M059J (cell line): ENCODE measurements at regions not wholly inside any gene's neighbourhood (a gene's known extent, or its start where the extent isn't known, plus 50 kb on each side); places are given as distances from the start of the nearest gene placed in this dataset.

Experiments used
- DNase-seq: peaks from one replicate; pipeline ENCODE4 v3.0.0-alpha.2; 2012; ENCODE audit warnings: low read depth

DNA sequence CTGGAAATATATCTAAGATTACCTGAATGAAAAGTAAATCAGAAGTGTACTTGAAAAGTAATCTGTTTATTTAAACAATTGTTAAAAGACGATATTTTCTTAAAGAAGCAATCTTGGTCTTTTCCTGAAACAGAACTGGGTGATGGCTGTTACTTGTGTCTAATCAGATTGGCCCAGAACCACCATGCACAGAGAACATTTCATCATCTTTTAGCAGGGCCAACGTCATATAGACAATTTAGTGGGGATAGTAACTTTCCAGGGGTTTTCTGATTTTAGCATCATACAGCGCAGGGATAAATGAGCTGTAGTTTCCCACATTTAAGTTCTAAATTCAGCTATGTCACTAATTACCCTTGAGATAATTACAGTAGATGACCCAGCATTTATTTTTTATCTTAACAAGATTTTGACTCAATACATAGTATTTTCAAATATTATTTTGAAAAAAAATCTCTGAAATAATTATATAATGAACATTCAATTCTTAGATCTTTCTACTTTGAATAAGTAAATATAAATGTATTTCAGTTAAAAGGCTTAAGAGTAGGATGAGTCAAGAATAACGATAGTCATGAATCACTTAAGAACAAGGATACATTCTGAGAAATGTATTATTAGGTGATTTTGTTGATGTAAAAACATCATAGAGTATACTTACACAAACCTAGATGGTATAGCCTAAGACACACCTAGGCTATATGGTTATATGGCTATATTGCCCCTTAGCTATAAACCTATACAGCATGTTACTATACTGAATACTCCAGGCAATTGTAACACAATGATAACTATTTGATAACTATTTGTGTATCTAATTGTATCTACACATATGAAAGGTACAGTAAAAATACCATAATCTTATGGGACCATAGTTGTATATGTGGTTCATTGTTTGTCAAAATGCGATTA, 103.8 kb upstream of the MME start:
- no peak for DNase-seq

DNA sequence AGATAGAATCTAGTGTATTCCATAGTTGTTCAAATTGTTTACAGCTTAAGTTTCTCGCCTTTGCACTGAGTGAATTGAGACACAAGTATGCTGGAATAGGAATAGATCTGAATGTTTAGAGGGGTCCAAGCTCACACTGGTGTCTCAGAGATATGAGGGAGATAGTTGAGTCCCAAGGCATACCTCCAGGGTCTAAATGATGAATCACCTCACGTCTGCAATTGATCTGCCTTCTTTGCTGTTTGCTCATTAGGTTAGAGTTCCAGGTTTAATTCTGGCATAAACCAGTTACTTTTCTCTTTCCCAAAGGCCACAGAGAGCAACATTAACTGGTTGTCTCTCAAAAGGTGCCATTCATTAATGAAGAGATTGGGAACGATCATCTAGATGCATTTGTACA, 106.3 kb upstream of the MME start:
- no peak for DNase-seq

DNA sequence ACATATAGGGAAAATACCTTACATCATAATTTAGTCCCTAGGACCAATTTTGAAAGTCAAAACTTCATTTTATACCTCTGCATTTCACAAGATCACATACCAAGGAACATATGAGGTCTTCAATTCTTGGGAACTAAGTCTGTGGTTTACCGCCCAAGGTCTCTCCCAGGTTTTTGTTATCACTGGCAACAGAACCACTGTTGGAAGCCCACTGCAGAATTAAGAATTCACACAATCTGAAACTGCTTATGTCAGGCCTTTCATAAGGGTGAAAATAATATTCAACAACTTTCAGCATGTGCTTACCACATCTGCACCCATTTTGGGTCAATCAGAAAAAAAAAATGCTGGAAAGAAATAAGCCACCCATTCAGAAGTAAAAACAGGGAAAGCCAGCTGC, 107.2 kb upstream of the MME start:
- peak; percentile 15 for DNase-seq

DNA sequence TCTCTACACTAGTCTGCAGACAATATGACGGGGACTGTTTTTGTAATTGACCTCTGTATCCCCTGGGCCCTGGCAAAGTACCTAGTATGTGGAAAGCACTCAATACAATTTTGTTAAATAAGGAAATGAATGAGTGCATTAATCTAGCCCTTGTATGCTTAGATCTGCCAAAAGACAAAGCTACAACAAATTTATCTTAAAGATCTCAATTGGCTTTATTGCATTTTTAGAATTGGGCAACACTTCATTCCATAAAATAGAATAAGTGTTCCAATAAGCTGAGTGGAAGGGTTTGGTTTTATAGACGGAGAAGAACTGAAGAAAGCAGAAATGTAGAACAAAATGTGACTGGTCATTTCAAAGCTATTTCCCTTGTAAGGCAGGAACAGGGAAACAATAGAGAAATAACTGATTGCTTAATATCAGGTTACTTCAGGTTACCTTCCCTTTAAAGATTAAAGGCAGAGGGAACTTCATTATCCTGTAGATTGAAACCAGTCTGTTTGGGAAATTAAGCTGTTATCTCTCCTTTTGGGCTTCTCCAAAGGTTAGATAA, 108.3 kb upstream of the MME start:
- peak; percentile 60 for DNase-seq

DNA sequence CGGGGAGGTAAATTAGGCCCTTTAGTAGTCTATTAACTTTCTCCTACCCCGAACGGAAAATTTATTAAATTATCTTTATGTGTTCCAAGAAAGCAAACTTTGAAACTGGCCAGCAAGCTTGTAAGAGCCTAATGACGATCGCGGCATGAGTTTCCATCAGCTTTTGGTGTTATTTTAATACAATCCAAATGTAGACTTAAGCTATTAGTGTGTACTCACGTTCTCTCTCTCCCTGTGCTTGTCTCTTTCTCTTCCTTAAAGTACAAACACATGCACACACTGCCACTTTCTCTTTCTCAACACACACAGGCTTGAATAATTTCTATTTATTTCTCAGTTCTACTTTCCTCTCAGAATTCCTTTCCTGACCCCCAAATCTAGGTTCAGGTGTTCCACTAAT, 108.8 kb upstream of the MME start:
- no peak for DNase-seq

DNA sequence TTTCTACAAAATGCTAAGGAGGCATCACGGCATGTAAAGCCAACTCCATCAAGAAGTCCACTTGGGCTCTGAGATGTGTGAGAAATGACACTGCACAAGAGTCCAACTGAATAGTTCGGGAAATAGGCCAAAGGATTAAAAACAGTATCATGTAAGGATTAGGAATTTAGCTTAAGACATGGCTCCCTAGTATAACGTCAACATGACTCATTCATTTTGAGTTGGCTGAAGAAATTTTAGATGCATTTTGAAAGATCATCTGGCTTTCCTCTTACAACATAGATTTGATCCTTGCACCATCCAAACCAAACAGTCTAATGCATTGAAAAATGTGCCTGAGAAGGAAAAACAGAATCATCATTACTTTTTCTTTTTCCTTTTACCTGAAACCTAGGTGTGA, 109.3 kb upstream of the MME start:
- peak; percentile 47 for DNase-seq

DNA sequence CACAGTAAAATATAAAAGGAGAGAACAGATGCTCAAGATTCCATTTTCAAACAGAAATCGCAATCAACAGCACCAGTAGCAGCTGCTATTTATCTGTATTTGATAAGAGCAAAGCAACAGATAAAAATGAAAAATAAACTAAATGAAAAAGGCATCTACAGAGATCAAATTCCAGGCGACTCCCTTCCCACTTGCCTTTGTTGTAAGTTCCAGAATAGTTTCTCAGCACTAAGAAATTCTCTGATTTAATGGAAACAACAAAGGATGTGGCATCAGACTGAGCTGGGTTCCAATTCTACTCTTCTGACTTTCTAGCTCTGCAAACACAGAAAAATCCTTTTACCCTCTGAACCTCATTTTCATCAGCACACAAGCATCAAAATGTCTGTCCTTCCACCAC, 110.8 kb upstream of the MME start:
- DNase-seq: no peak

DNA sequence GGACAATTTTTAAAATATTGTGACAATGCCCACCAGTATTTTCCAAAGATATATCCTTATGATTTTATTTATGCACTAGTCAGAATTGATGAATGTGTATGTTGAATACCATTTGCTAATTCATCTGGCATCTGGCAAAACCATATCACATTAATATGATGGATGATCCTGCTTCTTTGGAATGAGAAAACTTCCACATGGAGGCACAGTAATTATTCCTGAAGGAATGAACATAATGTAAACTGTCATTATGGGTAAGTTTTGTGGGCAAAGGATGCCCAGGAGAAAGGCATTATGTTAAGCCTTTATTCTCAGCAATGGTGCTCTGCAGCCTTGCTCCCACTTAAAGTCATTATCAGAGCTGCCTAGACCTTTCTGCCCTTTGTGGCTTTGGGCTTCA, 113.0 kb upstream of the MME start:
- peak; percentile 56 for DNase-seq

DNA sequence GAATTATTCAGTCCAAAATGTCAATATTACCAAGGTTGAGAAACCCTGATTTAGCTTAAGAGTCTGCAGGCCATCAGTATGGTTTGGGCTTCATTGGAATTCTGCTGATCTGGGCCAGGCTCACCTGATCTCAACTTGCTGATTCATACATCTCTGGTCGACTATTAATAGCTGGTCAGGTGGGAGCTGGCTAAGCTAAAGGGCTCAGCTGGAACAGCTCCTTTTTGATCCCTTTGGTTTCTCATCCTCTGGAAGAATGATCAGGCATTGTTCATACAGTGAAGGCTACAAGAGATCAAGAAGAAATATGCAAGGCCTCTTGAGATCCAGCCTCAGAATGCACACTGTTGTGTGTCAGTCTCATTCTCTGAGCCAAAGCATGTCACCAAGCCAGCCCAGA, 123.3 kb upstream of the MME start:
- DNase-seq: no peak

DNA sequence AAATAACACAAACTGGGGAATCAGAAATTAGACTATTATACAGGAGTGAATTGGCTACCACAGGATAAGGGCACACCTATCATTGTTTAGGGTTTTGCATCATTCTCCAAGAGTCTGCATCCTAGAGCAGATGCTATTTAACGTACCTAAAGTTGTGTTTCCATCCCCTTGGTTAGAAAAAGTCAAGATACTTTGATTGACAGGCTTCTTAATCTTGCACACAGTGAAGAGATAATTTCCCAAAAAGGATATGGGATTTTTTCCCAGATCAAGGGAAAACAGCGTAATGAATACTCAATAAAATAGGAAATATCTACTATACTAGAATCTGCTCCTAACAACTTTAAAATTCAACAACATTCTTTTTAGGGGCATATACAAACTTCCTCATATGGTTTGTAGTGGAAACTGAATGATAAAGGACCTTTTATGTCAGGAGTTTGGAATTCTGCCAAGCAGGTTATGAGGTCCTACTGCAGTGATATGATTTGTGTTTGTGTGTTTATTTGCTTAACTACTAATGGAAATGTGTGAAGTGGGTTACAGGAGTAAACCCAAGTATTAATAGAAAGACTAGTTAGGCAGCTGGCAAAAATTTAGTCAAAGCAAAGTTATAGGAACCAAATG, 124.1 kb upstream of the MME start:
- no peak for DNase-seq

DNA sequence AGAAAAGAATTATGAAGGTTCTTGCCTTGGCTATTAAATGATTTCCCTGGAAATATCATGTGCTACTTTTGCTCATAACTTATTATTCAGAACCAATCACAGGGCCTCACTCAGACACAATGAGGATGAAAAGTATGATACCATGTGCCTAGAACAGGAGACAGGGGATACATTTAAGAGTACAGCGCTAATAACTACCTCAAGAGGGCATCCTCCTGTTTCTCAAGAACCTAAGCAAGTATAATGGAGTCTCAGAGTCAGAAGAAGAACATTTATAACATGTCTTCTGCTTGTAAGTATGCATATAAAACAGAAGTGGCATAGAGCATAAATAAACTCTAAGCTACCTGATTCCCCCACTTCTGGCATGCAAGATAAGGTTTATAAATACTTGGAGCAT, 125.4 kb upstream of the MME start:
- DNase-seq: peak; percentile 36

DNA sequence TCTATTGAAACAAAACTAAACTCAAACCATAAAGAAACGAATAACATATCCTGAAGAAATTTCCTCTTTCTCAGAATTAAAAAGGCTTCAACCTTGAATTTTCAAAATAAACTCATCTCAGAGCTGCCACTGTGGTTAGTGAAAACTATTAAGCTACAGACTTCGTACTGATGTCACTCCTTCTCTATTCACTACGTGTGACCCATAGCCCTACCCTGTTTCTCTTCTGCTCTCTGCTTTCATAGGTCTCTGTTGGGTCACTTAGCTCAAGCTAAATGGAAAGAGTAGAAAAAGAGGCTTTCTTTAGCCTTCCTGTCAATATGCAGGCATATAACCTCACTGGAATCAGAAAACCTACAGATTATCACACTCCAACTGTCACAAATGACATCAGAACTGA, 126.6 kb upstream of the MME start:
- DNase-seq: no peak

DNA sequence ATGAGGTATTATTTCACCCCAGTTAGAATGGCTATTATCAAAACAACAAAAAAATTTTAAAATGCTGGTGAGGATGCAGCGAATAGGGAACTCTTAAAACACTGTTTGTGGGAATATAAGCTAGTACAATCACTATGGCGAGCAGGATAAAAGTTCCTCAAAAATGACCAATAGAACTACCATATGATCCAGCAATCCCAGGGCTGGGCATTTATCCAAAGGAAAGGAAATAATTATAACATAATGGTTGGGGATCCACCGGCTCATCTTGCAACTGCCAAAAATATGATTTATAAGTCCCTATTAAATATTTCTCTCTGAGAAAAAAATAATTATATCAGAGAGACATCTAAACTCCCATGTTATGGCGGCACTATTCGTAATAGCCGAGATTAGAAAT, 127.6 kb upstream of the MME start:
- DNase-seq: no peak

DNA sequence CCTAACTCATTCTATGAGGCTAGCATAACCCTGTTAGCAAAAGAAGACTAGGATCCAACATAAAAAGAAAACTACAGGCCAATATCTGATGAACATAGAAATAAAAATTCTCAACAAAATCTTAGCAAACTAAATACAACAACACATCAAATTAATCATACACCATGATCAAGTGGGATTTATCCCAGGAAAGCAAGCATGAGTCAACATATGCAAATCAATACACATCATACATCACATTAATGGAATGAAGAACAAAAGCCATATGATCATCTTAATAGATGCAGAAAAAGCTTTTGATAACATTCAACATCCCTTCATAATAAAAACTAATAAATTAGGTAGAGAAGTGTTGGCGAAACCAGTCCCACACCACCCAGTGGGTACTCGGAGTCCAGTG, 136.1 kb upstream of the MME start:
- no peak for DNase-seq

DNA sequence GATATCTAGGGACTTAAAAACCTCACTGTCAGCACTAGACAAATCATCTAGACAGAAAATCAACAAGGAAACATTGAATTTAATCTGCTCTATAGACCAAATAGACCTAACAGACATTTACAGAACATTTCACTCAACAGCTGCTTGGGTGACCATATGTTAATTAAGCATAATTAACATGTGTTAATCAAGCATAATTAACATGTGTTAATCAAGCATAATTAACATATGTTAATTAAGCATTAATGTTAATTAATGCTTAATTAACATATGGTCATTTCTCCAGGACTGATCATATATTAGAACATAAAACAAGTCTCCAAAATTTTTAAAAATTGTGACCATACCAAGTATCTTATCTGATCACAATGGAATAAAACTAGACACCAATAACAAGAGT, 137.3 kb upstream of the MME start:
- DNase-seq: no peak

DNA sequence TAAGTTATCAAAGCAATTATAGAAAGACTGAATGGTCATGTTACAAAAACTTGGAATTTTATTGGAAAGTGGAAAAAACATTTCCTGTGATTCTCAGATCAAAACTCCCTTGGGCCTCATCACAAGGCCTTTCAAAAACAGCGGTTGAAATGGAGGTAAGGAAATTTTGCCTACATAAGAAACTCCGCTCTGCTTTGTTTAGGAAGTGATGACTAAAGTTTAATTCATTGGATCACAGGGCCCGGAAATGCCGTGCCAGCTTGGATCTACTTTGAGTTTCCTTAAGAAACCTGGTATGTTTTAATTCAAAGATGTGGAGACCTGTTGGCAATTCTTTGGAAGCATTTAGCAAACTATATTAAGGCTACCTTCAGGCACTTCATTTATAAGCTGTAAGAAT, 143.9 kb upstream of the MME start:
- DNase-seq: no peak

DNA sequence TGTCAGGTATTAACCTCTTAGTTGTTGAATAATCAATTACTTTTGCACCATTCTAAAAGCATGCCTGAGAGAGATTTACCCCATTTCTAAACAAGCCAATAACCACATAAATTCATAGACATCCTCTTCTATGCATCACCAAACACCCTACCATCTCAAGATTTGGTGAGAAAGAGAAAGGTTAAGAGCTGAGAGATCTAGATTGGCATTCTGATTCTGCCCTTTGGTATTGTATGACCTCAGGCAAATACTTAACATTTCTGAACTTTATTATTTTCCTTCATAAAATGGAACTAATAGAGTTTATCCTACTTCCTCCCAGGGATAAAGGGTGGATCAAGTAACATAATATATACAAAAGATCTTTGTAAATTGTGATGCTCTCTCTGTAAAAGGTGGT, 146.5 kb upstream of the MME start:
- no peak for DNase-seq

DNA sequence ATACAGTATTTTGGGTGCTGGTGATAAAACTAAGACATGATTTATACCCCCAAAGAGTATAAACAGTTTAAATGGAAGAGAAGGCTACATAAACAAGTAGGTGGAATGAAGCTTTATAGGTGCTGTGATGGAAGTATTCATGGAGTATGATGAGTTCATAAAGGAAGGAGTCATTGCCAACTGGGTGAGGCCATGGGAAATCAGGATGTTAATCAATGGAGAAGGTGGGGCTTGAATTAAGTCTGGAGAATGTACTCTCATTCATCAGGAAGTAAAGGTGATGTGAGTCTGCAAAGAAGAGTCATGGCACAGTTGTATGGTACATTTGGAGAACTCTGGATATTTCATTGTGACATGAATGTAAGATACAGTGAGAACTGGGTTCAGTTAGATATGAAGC, 147.5 kb upstream of the MME start:
- DNase-seq: no peak

DNA sequence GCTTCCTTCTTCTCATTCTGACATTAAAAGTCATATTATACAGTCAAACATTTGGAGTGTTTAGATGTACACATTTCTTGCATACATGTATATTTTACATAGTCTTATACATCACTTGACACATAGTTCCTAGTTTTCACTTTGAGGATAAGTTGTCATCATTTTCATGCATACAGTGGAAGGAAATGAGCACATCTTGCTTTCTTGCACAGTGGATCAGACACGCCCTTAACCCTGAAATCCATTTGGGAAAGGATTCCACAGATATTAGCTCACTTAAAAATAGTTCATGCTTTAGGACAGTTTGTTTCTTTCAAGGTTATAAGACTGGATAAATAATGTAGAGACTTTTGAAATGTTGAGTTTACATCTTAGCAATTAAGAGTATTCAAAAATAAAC, 148.6 kb upstream of the MME start:
- peak; percentile 21 for DNase-seq

DNA sequence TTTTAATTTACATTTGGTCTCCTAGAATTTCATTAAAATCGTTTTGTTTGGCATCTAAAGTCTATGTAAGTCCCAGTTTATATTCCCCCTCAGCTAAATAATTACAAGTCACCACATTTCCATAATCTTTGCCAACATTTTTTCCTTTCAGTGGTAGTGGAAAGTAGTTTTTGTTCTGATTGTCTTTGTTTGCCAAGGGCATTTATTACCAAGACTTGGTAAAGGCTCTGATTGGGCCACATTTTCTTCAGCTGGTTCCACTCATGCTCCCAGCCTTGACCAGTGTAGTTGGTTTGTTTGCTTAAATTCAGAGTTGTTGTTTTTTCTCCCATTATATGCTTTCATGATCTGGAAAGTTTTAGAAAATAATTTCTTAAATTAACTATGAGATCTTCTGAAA, 153.4 kb upstream of the MME start:
- DNase-seq: no peak

DNA sequence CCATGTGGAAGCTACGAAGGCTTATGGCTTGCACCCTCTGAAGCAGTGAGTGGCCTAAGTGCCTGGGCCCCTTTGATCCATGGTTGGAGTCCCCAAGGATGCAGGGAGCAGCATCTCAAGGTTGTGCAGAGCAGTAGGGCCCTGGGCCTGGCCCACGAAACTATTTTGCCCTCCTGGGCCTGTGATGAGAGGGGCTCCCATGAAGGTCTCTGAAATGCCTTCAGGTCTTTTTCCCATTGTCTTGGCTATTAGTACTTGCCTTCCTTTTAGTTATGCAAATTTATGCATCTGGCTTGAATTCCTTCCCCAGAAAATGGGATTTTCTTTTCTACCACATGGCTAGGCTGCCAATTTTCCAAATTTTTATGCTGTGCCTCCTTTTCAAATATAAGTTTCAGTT, 158.8 kb upstream of the MME start:
- no peak for DNase-seq

DNA sequence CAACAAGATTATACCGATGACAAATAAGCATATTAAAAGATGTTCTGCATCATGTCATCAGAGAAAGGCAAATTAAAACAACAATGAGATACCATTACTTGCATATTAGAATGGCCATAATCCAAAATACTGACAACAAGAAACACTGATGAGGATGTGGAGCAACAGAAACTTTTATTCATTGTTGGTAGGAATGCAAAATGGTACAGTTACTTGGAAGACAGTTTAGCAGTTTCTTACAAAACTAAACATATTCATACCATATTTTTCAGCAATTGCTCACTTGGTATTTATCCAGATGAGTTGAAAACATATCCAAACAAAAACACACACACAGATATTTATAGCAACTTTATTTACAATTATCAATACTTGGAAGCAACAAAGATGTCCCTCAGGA, 160.9 kb upstream of the MME start:
- DNase-seq: no peak

DNA sequence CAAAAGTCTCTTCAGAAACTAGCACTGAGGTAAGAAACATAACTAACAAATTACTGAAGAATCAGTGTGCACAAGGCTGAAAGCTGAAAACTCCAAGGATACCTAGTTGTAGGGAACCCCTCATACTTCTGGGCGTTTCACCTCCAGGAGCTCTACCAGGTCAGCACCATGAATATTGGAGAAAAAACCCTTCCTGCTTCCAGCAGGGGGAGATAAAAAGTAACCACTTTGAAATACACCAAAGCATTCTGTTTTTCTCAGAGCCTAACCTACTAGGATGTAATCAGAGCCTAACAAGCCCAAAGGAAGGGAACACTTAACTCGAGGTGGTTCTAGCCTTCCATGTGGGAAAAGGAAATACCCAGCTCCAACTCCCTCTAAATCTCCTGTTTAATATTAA, 175.8 kb upstream of the MME start:
- peak; percentile 19 for DNase-seq
